HL-60 (cell line): ENCODE measurements at regions not wholly inside any gene's neighbourhood (a gene's known extent, or its start where the extent isn't known, plus 50 kb on each side); places are given as distances from the start of the nearest gene placed in this dataset.

ENCODE experiments used
- GABPA ChIP-seq: IDR thresholded peaks from 2 replicates; pipeline ENCODE4 v1.6.1; 2012; ENCODE audit warnings: low read depth
- POLR2AphosphoS5 ChIP-seq: IDR thresholded peaks from 2 replicates; pipeline ENCODE4 v1.6.1; 2012; ENCODE audit warnings: low read depth
- SPI1 ChIP-seq: IDR thresholded peaks from 2 replicates; pipeline ENCODE4 v1.6.1; 2012; ENCODE audit warnings: low read depth, mild to moderate bottlenecking, borderline replicate concordance
- TF ChIP-seq, protein P1 (sequence below): IDR thresholded peaks from one replicate; pipeline ENCODE4 v1.5.1; 2011; ENCODE audit warnings: low read length, control low read depth, inconsistent platforms; ENCODE audit not compliant: insufficient read depth
- TF ChIP-seq, protein P2 (sequence below): IDR thresholded peaks from 2 replicates; pipeline ENCODE4 v1.6.1; 2012; ENCODE audit warnings: low read depth; ENCODE audit not compliant: insufficient replicate concordance

GRCh38 chr1:228903434-228904071 is 168.3 kb downstream of the RHOU start:
- TF ChIP-seq, protein P1, sequence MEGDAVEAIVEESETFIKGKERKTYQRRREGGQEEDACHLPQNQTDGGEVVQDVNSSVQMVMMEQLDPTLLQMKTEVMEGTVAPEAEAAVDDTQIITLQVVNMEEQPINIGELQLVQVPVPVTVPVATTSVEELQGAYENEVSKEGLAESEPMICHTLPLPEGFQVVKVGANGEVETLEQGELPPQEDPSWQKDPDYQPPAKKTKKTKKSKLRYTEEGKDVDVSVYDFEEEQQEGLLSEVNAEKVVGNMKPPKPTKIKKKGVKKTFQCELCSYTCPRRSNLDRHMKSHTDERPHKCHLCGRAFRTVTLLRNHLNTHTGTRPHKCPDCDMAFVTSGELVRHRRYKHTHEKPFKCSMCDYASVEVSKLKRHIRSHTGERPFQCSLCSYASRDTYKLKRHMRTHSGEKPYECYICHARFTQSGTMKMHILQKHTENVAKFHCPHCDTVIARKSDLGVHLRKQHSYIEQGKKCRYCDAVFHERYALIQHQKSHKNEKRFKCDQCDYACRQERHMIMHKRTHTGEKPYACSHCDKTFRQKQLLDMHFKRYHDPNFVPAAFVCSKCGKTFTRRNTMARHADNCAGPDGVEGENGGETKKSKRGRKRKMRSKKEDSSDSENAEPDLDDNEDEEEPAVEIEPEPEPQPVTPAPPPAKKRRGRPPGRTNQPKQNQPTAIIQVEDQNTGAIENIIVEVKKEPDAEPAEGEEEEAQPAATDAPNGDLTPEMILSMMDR = no peak
- TF ChIP-seq, protein P2, sequence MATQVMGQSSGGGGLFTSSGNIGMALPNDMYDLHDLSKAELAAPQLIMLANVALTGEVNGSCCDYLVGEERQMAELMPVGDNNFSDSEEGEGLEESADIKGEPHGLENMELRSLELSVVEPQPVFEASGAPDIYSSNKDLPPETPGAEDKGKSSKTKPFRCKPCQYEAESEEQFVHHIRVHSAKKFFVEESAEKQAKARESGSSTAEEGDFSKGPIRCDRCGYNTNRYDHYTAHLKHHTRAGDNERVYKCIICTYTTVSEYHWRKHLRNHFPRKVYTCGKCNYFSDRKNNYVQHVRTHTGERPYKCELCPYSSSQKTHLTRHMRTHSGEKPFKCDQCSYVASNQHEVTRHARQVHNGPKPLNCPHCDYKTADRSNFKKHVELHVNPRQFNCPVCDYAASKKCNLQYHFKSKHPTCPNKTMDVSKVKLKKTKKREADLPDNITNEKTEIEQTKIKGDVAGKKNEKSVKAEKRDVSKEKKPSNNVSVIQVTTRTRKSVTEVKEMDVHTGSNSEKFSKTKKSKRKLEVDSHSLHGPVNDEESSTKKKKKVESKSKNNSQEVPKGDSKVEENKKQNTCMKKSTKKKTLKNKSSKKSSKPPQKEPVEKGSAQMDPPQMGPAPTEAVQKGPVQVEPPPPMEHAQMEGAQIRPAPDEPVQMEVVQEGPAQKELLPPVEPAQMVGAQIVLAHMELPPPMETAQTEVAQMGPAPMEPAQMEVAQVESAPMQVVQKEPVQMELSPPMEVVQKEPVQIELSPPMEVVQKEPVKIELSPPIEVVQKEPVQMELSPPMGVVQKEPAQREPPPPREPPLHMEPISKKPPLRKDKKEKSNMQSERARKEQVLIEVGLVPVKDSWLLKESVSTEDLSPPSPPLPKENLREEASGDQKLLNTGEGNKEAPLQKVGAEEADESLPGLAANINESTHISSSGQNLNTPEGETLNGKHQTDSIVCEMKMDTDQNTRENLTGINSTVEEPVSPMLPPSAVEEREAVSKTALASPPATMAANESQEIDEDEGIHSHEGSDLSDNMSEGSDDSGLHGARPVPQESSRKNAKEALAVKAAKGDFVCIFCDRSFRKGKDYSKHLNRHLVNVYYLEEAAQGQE = no peak
- no peak for TF ChIP-seq SPI1
- TF ChIP-seq GABPA = no peak
- TF ChIP-seq POLR2AphosphoS5 = no peak
